ENCODE measurements at regions not wholly inside any gene's neighbourhood (a gene's known extent, or its start where the extent isn't known, plus 50 kb on each side); places are given as distances from the start of the nearest gene placed in this dataset.
A peak's percentile ranks its signal among the peaks of the same experiment; 100 is the strongest.

GRCh38 chr2:60603533-60604190 is 50.2 kb upstream of the BCL11A start:
- no peak for DNase-seq (ENCODE audit: low read depth)
- TF ChIP-seq, protein P1, sequence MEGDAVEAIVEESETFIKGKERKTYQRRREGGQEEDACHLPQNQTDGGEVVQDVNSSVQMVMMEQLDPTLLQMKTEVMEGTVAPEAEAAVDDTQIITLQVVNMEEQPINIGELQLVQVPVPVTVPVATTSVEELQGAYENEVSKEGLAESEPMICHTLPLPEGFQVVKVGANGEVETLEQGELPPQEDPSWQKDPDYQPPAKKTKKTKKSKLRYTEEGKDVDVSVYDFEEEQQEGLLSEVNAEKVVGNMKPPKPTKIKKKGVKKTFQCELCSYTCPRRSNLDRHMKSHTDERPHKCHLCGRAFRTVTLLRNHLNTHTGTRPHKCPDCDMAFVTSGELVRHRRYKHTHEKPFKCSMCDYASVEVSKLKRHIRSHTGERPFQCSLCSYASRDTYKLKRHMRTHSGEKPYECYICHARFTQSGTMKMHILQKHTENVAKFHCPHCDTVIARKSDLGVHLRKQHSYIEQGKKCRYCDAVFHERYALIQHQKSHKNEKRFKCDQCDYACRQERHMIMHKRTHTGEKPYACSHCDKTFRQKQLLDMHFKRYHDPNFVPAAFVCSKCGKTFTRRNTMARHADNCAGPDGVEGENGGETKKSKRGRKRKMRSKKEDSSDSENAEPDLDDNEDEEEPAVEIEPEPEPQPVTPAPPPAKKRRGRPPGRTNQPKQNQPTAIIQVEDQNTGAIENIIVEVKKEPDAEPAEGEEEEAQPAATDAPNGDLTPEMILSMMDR (conservative IDR thresholded peaks at IDR 0.05; ENCODE audit: low read length) = no peak
- H3K4me3 ChIP-seq (ENCODE audit: low read length) = no peak overlapping the region

DNA sequence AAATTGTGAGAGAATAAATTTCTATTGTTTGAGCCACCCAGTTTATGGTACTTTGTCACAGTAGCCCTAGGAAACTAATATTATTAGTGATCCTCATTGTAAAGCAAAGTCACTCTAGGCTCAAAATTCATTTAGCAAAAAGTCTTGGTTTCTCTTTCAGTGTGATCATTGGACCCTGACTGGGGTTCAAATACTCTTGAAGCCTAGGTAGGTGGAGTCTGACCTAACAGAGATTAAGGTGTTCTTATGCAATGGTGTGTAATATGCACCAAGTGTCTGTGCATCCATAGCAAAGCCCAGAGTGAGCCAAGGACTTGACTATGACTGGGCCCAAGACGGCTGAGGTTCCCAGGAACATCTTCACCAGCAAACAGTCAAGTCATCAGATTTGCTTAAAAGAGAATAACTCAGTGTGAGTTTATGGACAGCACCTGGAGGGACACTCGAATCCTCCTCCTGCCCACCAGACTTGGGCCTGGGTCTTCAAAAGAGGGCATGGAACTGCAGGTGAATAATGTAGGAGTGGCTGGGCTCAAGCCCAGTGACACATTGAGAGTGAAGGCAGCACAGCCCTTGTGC is 51.1 kb upstream of the BCL11A start:
- no peak for DNase-seq (ENCODE audit: low read depth)
- H3K4me3 ChIP-seq (ENCODE audit: low read length) = no peak overlapping the region
- TF ChIP-seq, protein P1 (conservative IDR thresholded peaks at IDR 0.05; ENCODE audit: low read length) = no peak

- DNase-seq (ENCODE audit: low read depth) = no peak
- no peak overlapping the region for H3K4me3 ChIP-seq (ENCODE audit: low read length)
- TF ChIP-seq, protein P1 (conservative IDR thresholded peaks at IDR 0.05; ENCODE audit: low read length) = no peak
Observed at GRCh38 chr2:60605866-60606265, 52.4 kb upstream of the BCL11A start.

DNA sequence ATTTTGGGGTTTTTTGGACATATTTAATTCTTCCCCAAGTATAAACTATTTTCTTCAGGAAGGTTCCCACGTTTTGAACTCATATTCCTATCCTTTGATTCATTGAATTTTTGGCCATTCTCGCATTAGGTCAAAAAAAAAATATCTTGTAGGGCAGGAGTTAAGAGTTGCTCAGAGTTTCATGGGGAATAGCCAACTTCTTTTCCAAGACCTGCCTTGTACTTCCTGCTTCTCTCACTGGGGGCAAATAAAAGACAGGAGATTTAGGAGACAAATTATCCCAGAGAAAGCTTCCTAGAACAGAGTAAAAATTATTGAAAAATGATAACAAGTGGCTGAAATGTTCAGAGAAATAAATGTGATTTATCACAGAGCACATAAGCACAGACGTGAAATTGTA is 55.2 kb upstream of the BCL11A start:
- peak; percentile 5 for DNase-seq (ENCODE audit: low read depth)
- no peak overlapping the region for H3K4me3 ChIP-seq (ENCODE audit: low read length)
- TF ChIP-seq, protein P1 (conservative IDR thresholded peaks at IDR 0.05; ENCODE audit: low read length) = no peak

- H3K4me3 ChIP-seq (ENCODE audit: low read length) = no peak overlapping the region
- no peak for DNase-seq (ENCODE audit: low read depth)
- TF ChIP-seq, protein P1 (conservative IDR thresholded peaks at IDR 0.05; ENCODE audit: low read length) = no peak
Observed at GRCh38 chr2:60612033-60612432, 58.6 kb upstream of the BCL11A start.

- H3K4me3 ChIP-seq (ENCODE audit: low read length) = no peak overlapping the region
- no peak for DNase-seq (ENCODE audit: low read depth)
- TF ChIP-seq, protein P1 (conservative IDR thresholded peaks at IDR 0.05; ENCODE audit: low read length) = no peak
Observed at GRCh38 chr2:60614319-60614718, 60.9 kb upstream of the BCL11A start.

All from AG10803 (cell line).